Right lobe of liver (tissue), 6 donors: ENCODE measurements at regions not wholly inside any gene's neighbourhood (a gene's known extent, or its start where the extent isn't known, plus 50 kb on each side); places are given as distances from the start of the nearest gene placed in this dataset.

Experiments used
- ATAC-seq, 4 donors: fragments of 200-7000 bp; cut with Tn5 transposase; one replicate each; pipeline ENCODE4 v1.9.1; 2020; ENCODE audit warnings: mild to moderate bottlenecking in 4 of 4, moderate library complexity in 4 of 4
- DNase-seq, 3 donors: peaks; one replicate each; pipeline ENCODE4 v3.0.0-alpha.2; 2020
- H3K27ac ChIP-seq, 3 donors: fragments of 200-600 bp; one replicate each; pipeline ENCODE4 v1.8.0; 2022
- H3K27me3 ChIP-seq, 2 donors: fragments of 200-600 bp; one replicate each; pipeline ENCODE4 v1.8.0; 2022
- H3K36me3 ChIP-seq, 4 donors: fragments of 200-600 bp; sonication (generic) in 1 of 4; one replicate each; pipeline versions ENCODE4 v1.5.1 to v1.8.0; 2017 to 2022; ENCODE audit warnings: control low read depth in 1 of 4
- H3K4me1 ChIP-seq, 4 donors: fragments of 200-600 bp; sonication (generic) in 1 of 4; one replicate each; pipeline versions ENCODE4 v1.5.1 to v1.8.0; 2017 to 2022; ENCODE audit warnings: control low read depth in 1 of 4
- H3K4me3 ChIP-seq, 3 donors: fragments of 200-600 bp; one replicate each; pipeline ENCODE4 v1.8.0; 2022
- H3K9me3 ChIP-seq, 4 donors: fragments of 200-600 bp; sonication (generic) in 1 of 4; one replicate each; pipeline versions ENCODE4 v1.5.1 to v1.8.0; 2017 to 2022; ENCODE audit warnings: control low read depth in 1 of 4
- POLR2A ChIP-seq: fragments of 450-650 bp; IDR thresholded peaks from one replicate; pipeline ENCODE4 v1.6.1; 2017; ENCODE audit warnings: antibody characterized with exemption, mild to moderate bottlenecking
- WGBS: methylation state at CpG from one replicate; pipeline ENCODE4 v1.1.6; 2018; ENCODE audit warnings: low coverage, low lambda C conversion rate; ENCODE audit not compliant: insufficient coverage; ENCODE audit errors: missing lambda C conversion rate; 5-methylcytosine and 5-hydroxymethylcytosine counted together
- intact Hi-C, 2 donors: fragments of 100-400 bp; cut with DNase I; formaldehyde crosslinking; loops; one replicate each; pipeline versions ENCODE4 v1.11.2 to v1.14.1; 2022
- TF ChIP-seq, protein P1 (sequence below), 4 donors: fragments of 200-600 bp in 3 of 4; fragments of 450-650 bp in 1 of 4; IDR thresholded peaks; one replicate each; pipeline versions ENCODE4 v1.5.1 to v1.8.0; 2016 to 2022; ENCODE audit warnings: antibody characterized with exemption in 4 of 4, mild to moderate bottlenecking in 2 of 4
- donor health status: DM: no; HTN: yes; CAD: no.
- donor health status: DM: no; HTN: no; CAD: no.
- donor health status: DM: no; HTN: no; CAD: no.
- donor health status: DM: no; HTN: yes; CAD: no.
- donor health status: DM: no; HTN: yes; CAD: no.

DNA sequence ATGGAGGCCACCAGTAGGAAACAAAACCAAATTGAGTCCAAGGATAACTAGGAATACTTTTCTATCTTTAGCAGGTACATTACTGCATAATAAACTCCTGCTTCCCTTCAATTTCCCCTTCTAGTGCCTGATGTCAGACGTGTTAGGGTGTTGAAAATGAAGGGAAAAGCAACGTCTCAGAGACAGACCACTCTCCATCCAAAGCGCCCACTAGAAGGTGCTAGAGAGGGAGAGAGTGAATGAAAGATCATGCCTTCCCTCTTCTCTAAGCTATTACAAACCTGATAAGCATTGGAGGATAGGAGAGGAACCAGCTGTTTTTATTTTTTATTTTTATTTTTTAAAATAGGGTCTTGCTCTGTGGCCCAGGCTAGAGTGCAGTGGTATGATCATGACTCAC, 64.1 kb downstream of the ZNF641 start:
- TF ChIP-seq POLR2A = no peak
- TF ChIP-seq, protein P1, sequence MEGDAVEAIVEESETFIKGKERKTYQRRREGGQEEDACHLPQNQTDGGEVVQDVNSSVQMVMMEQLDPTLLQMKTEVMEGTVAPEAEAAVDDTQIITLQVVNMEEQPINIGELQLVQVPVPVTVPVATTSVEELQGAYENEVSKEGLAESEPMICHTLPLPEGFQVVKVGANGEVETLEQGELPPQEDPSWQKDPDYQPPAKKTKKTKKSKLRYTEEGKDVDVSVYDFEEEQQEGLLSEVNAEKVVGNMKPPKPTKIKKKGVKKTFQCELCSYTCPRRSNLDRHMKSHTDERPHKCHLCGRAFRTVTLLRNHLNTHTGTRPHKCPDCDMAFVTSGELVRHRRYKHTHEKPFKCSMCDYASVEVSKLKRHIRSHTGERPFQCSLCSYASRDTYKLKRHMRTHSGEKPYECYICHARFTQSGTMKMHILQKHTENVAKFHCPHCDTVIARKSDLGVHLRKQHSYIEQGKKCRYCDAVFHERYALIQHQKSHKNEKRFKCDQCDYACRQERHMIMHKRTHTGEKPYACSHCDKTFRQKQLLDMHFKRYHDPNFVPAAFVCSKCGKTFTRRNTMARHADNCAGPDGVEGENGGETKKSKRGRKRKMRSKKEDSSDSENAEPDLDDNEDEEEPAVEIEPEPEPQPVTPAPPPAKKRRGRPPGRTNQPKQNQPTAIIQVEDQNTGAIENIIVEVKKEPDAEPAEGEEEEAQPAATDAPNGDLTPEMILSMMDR (IDR thresholded peaks at IDR 0.05) = peak in 3 of 4 donors; percentile 26 to 33 (median 28)
- Histone ChIP-seq H3K27me3 (no peaks in the 10 kb centered on the region), H3K4me1 (no peaks in the 10 kb centered on the region), H3K27ac (no peak overlapping the region), H3K9me3 (no peaks in the 10 kb centered on the region), H3K36me3 (no peaks in the 10 kb centered on the region), H3K4me3 (no peak overlapping the region)
- ATAC-seq (peak in 3 of 4 donors; percentile 45 to 55 (median 47)), DNase-seq (no peak)
- intact Hi-C loops = no loop called here
- WGBS = 8% methylated on average over 3 of the region's 3 CpGs

DNA sequence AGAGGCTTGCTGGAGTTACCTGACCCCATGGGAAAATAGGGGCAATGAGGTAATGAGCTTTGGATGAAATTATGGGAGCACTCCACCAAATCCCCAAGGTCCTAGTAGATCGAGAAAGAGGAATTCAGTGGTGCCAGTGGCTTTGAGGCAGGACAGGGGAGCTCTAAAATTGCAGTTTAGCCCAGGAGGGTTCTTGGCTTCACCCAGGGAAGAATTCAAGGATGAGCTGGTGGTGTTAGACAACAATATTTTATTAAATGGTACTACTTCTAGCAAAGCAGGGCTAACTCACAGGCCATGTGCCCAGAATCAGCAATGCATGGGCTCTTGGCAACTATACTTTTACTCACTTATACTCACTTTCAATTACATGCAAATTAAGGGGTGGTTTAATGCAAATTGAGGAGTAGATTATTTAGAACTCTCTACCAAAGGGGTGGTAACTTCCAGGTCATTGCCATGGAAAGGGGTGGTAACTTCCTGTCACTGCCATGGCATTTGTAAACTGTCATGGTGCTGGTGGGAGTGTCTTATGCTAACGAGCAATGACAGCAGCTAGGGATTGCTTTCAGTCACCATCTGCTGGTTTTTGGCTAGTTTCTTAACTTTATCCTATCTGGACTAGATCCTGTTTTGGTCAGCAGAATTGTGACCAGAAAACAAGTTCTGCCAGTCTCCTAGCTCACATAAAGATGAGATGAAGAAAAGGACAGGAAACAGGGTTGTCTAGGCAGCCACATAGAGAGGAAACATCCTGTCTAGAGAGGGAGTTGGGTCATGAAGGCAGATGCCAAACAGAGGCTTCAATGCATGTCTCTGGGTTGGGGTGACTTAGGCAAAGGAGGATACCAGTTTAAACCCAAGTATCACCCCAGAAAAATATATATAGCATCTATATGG, 64.7 kb downstream of the ZNF641 start:
- H3K27ac ChIP-seq = no peak overlapping the region
- H3K9me3 ChIP-seq = no peaks in the 10 kb centered on the region
- intact Hi-C loops = no loop called here
- no peak overlapping the region for H3K4me3 ChIP-seq
- no peaks in the 10 kb centered on the region for H3K27me3 ChIP-seq
- ATAC-seq (peak in 2 of 4 donors; percentile 23 to 38), DNase-seq (no peak)
- H3K4me1 ChIP-seq = no peaks in the 10 kb centered on the region
- H3K36me3 ChIP-seq = no peaks in the 10 kb centered on the region
- TF ChIP-seq, protein P1 (IDR thresholded peaks at IDR 0.05) = no peak
- no peak for TF ChIP-seq POLR2A
- 33% methylated on average over 2 of the region's 2 CpGs for WGBS

DNA sequence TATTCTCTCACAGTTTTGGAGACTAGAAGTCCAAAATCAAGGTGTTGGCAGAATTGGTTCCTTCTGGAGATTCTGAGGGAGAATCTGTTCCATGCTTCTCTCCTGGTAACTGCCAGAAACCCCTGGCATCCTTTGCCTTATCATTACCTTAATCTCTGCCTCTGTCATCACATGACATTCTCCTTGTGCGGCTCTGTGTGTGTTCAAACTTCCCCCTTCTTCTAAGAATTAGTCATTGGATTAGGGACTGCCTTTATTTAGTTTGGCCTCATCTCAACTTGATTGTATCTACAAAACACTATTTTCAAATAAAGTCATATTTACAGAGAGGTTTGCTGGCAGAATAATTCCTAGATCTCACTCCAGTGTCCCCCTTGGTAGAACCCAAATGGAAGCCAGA, 68.9 kb downstream of the ZNF641 start:
- H3K4me3 ChIP-seq = no peak overlapping the region
- no peaks in the 10 kb centered on the region for H3K4me1 ChIP-seq
- no peaks in the 10 kb centered on the region for H3K9me3 ChIP-seq
- H3K27me3 ChIP-seq = no peaks in the 10 kb centered on the region
- DNase-seq (no peak), ATAC-seq (no peak)
- intact Hi-C loops = no loop called here
- no peak overlapping the region for H3K27ac ChIP-seq
- 0% methylated on average over 1 of the region's 1 CpG for WGBS
- no peak for TF ChIP-seq POLR2A
- TF ChIP-seq, protein P1 (IDR thresholded peaks at IDR 0.05) = no peak
- no peaks in the 10 kb centered on the region for H3K36me3 ChIP-seq

DNA sequence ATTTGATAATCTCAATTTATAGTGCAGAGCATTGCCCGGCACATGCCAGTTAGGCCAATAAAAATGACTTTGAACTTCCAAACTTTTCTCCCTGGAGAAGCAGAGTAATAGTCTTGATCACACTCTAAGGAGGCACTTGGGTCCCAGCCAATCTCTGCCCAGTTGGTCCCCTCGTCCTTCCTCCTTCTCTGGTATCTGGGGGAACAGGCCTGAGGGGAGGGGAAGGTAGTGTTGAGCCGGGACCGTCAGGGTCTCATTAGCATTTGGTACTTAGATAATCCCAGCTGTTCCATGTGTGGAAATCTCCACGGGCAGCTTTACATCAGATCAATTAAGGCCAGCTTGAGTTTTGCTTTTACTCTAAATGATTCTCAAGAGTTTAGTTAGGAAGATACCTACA, 70.1 kb downstream of the ZNF641 start:
- no peaks in the 10 kb centered on the region for H3K4me1 ChIP-seq
- WGBS = 19% methylated on average over 5 of the region's 5 CpGs
- intact Hi-C loops = no loop called here
- TF ChIP-seq POLR2A = no peak
- TF ChIP-seq, protein P1 (IDR thresholded peaks at IDR 0.05) = no peak
- no peak overlapping the region for H3K4me3 ChIP-seq
- no peak for DNase-seq
- no peaks in the 10 kb centered on the region for H3K36me3 ChIP-seq
- H3K27me3 ChIP-seq = no peaks in the 10 kb centered on the region
- H3K27ac ChIP-seq = no peak overlapping the region
- ATAC-seq = no peak
- H3K9me3 ChIP-seq = no peaks in the 10 kb centered on the region
